ENCODE measurements at regions not wholly inside any gene's neighbourhood (a gene's known extent, or its start where the extent isn't known, plus 50 kb on each side); places are given as distances from the start of the nearest gene placed in this dataset.

GRCh38 chr3:124434176-124434575 lies 296.1 kb upstream of the UMPS start:
- no peak overlapping the region for H3K9ac ChIP-seq (ENCODE audit: low read depth in 1 of 2, low read length in 2 of 2)
- no peaks in the 10 kb centered on the region for H3K9me3 ChIP-seq (ENCODE audit: control insufficient read depth in 2 of 2, low read length in 2 of 2)
- H3K4me1 ChIP-seq (ENCODE audit: control insufficient read depth in 2 of 2, insufficient read depth in 2 of 2, low read length in 2 of 2), result no peaks in the 10 kb centered on the region
- no peak overlapping the region for H3K27ac ChIP-seq (ENCODE audit: low read depth in 2 of 2, low read length in 2 of 2)
- H3K4me3 ChIP-seq (ENCODE audit: low read length in 2 of 2), result no peak overlapping the region
- H3K27me3 ChIP-seq (ENCODE audit: control insufficient read depth in 2 of 2, insufficient read depth in 2 of 2, low read length in 2 of 2), result no peaks in the 10 kb centered on the region
- no peaks in the 10 kb centered on the region for H3K36me3 ChIP-seq (ENCODE audit: control insufficient read depth in 2 of 2, insufficient read depth in 2 of 2, low read length in 2 of 2)

- no peaks in the 10 kb centered on the region for H3K36me3 ChIP-seq (ENCODE audit: control insufficient read depth in 2 of 2, insufficient read depth in 2 of 2, low read length in 2 of 2)
- no peak overlapping the region for H3K4me3 ChIP-seq (ENCODE audit: low read length in 2 of 2)
- no peaks in the 10 kb centered on the region for H3K27me3 ChIP-seq (ENCODE audit: control insufficient read depth in 2 of 2, insufficient read depth in 2 of 2, low read length in 2 of 2)
- no peaks in the 10 kb centered on the region for H3K9me3 ChIP-seq (ENCODE audit: control insufficient read depth in 2 of 2, low read length in 2 of 2)
- no peak overlapping the region for H3K9ac ChIP-seq (ENCODE audit: low read depth in 1 of 2, low read length in 2 of 2)
- H3K4me1 ChIP-seq (ENCODE audit: control insufficient read depth in 2 of 2, insufficient read depth in 2 of 2, low read length in 2 of 2), result no peaks in the 10 kb centered on the region
- no peak overlapping the region for H3K27ac ChIP-seq (ENCODE audit: low read depth in 2 of 2, low read length in 2 of 2)
These were observed 294.8 kb upstream of the UMPS start for GRCh38 chr3:124435467-124435866.

DNA sequence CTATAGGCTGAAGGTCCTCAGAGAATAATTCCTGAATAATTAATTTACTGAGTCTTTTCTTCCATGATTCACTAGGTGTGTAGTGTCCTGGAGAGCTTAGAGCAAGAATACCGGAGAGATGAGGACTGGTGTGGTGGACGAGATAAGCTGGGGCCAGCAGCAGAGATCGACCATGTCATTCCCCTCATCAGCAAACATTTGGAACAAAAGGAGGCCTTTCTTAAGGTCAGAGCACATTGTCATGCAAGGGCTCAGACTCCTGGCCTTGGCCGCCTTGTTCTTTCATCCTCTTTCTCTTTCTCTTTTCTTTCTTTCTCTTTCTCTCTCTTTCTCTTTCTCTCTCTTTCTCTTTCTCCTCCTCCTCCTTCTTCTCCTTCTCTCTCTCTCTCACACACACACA lies 291.4 kb upstream of the UMPS start:
- H3K9me3 ChIP-seq (ENCODE audit: control insufficient read depth in 2 of 2, low read length in 2 of 2), result no peaks in the 10 kb centered on the region
- no peaks in the 10 kb centered on the region for H3K36me3 ChIP-seq (ENCODE audit: control insufficient read depth in 2 of 2, insufficient read depth in 2 of 2, low read length in 2 of 2)

DNA sequence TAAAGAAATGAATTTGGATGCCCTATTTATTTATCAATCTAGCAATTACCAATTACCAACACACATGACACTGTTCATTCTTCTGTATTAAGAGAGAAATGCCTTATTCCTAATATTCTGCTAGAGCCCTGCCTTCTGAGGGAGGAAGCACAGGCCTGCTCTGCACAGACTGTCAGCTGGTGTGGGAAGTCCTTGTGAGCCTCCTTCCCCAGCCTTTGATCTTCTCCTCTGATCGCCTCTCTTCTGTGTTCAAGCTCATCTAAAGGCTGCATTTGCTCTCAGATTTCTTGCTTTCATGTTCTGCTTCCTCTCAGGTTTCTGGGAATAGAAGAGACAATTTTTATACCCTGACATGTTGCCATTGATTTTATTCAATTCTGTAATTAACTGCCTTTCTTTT lies 290.6 kb upstream of the UMPS start:
- Histone ChIP-seq H3K4me1 (ENCODE audit: control insufficient read depth in 2 of 2, insufficient read depth in 2 of 2, low read length in 2 of 2) (no peaks in the 10 kb centered on the region), H3K4me3 (ENCODE audit: low read length in 2 of 2) (no peak overlapping the region), H3K9ac (ENCODE audit: low read depth in 1 of 2, low read length in 2 of 2) (no peak overlapping the region), H3K36me3 (ENCODE audit: control insufficient read depth in 2 of 2, insufficient read depth in 2 of 2, low read length in 2 of 2) (no peaks in the 10 kb centered on the region), H3K9me3 (ENCODE audit: control insufficient read depth in 2 of 2, low read length in 2 of 2) (no peaks in the 10 kb centered on the region), H3K27ac (ENCODE audit: low read depth in 2 of 2, low read length in 2 of 2) (no peak overlapping the region), H3K27me3 (ENCODE audit: control insufficient read depth in 2 of 2, insufficient read depth in 2 of 2, low read length in 2 of 2) (no peaks in the 10 kb centered on the region)

More for the DNA sequence above, 291.4 kb upstream of the UMPS start:
- Histone ChIP-seq H3K27me3 (ENCODE audit: control insufficient read depth in 2 of 2, insufficient read depth in 2 of 2, low read length in 2 of 2) (no peaks in the 10 kb centered on the region), H3K27ac (ENCODE audit: low read depth in 2 of 2, low read length in 2 of 2) (no peak overlapping the region), H3K9ac (ENCODE audit: low read depth in 1 of 2, low read length in 2 of 2) (no peak overlapping the region), H3K4me1 (ENCODE audit: control insufficient read depth in 2 of 2, insufficient read depth in 2 of 2, low read length in 2 of 2) (no peaks in the 10 kb centered on the region), H3K4me3 (ENCODE audit: low read length in 2 of 2) (no peak overlapping the region)

DNA sequence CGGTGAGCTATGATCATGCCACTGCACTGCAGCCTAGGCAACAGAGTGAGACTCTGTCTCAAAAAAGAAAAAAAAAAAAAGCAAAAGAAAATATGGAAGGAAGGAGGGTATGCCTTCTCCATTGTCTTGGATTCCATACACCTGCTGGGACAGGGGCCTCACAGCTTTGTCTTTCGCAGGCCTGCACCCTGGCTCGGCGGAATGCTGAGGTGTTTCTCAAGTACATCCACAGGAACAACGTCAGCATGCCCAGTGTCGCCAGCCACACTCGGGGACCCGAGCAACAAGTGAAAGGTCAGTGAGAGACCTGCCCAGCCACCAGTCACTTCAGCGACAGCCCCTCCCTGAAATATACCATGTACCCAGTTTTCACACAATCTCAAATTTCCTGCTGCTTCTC lies 288.5 kb upstream of the UMPS start:
- Histone ChIP-seq H3K4me3 (ENCODE audit: low read length in 2 of 2) (no peak overlapping the region), H3K27me3 (ENCODE audit: control insufficient read depth in 2 of 2, insufficient read depth in 2 of 2, low read length in 2 of 2) (no peaks in the 10 kb centered on the region), H3K27ac (ENCODE audit: low read depth in 2 of 2, low read length in 2 of 2) (no peak overlapping the region), H3K9me3 (ENCODE audit: control insufficient read depth in 2 of 2, low read length in 2 of 2) (no peaks in the 10 kb centered on the region), H3K9ac (ENCODE audit: low read depth in 1 of 2, low read length in 2 of 2) (no peak overlapping the region), H3K36me3 (ENCODE audit: control insufficient read depth in 2 of 2, insufficient read depth in 2 of 2, low read length in 2 of 2) (no peaks in the 10 kb centered on the region), H3K4me1 (ENCODE audit: control insufficient read depth in 2 of 2, insufficient read depth in 2 of 2, low read length in 2 of 2) (no peaks in the 10 kb centered on the region)

DNA sequence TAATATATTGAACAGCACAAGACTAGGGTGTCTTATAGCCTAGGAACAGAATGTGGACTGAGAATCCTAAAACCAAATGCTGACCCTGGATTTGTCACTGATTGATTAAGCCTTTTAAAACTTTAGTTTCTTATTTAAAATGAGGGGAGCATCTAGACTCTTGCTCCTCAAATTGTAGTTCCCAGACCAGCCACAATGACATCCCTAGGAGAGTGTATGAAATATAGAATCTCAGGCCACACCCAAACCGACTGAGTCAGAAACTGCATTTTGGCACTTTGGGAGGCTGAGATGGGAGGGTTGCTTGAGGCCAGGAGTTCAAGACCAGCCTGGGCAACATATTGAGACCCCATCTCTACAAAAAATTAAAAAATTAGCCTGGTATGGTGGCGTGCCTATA lies 287.8 kb upstream of the UMPS start:
- no peaks in the 10 kb centered on the region for H3K9me3 ChIP-seq (ENCODE audit: control insufficient read depth in 2 of 2, low read length in 2 of 2)
- no peak overlapping the region for H3K4me3 ChIP-seq (ENCODE audit: low read length in 2 of 2)
- H3K9ac ChIP-seq (ENCODE audit: low read depth in 1 of 2, low read length in 2 of 2), result no peak overlapping the region
- H3K36me3 ChIP-seq (ENCODE audit: control insufficient read depth in 2 of 2, insufficient read depth in 2 of 2, low read length in 2 of 2), result no peaks in the 10 kb centered on the region
- no peaks in the 10 kb centered on the region for H3K4me1 ChIP-seq (ENCODE audit: control insufficient read depth in 2 of 2, insufficient read depth in 2 of 2, low read length in 2 of 2)
- no peak overlapping the region for H3K27ac ChIP-seq (ENCODE audit: low read depth in 2 of 2, low read length in 2 of 2)
- H3K27me3 ChIP-seq (ENCODE audit: control insufficient read depth in 2 of 2, insufficient read depth in 2 of 2, low read length in 2 of 2), result no peaks in the 10 kb centered on the region

DNA sequence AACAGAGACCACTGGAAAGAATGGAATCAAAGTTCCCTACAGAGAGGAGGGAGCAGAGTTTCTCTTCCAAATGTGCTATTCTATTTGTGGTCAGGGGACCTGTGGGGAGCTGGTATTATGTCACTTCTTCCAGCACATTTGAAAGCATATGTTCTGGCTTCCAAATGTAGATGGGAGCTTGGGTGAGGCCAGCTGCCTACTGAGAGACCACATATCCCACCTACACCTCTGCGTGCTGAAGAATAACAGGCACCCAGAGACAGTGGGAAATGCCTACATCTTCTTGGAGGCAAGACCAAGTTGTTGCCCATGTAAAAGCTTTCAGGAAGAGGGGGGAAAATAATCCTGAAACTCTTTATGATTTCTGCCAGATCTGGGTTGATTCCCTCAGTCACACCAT lies 286.8 kb upstream of the UMPS start:
- Histone ChIP-seq H3K27me3 (ENCODE audit: control insufficient read depth in 2 of 2, insufficient read depth in 2 of 2, low read length in 2 of 2) (no peaks in the 10 kb centered on the region), H3K36me3 (ENCODE audit: control insufficient read depth in 2 of 2, insufficient read depth in 2 of 2, low read length in 2 of 2) (no peaks in the 10 kb centered on the region), H3K9ac (ENCODE audit: low read depth in 1 of 2, low read length in 2 of 2) (no peak overlapping the region), H3K4me1 (ENCODE audit: control insufficient read depth in 2 of 2, insufficient read depth in 2 of 2, low read length in 2 of 2) (no peaks in the 10 kb centered on the region), H3K27ac (ENCODE audit: low read depth in 2 of 2, low read length in 2 of 2) (no peak overlapping the region), H3K4me3 (ENCODE audit: low read length in 2 of 2) (no peak overlapping the region), H3K9me3 (ENCODE audit: control insufficient read depth in 2 of 2, low read length in 2 of 2) (no peaks in the 10 kb centered on the region)

DNA sequence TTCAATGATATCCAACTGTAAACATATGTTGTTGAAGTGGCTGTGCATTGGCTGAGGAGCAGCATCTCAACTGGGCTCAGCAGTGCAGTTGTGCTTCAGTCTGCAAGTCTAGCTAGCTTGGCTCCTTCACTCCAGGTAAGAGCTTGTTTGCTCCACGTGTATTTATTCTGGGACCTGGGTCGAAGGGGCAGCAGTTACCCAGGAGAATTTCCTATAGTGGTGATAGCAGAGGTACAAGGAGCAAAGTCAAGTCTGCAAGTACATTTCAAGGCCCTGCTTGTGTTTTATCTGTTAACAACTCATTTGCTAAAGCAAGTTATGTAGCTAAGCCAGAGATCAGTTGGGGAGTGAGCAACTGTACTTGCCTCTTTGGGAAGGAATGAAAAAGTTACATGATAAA lies 286.2 kb upstream of the UMPS start:
- Histone ChIP-seq H3K27me3 (ENCODE audit: control insufficient read depth in 2 of 2, insufficient read depth in 2 of 2, low read length in 2 of 2) (no peaks in the 10 kb centered on the region), H3K9ac (ENCODE audit: low read depth in 1 of 2, low read length in 2 of 2) (no peak overlapping the region), H3K9me3 (ENCODE audit: control insufficient read depth in 2 of 2, low read length in 2 of 2) (no peaks in the 10 kb centered on the region), H3K4me1 (ENCODE audit: control insufficient read depth in 2 of 2, insufficient read depth in 2 of 2, low read length in 2 of 2) (no peaks in the 10 kb centered on the region), H3K36me3 (ENCODE audit: control insufficient read depth in 2 of 2, insufficient read depth in 2 of 2, low read length in 2 of 2) (no peaks in the 10 kb centered on the region), H3K4me3 (ENCODE audit: low read length in 2 of 2) (no peak overlapping the region), H3K27ac (ENCODE audit: low read depth in 2 of 2, low read length in 2 of 2) (no peak overlapping the region)

DNA sequence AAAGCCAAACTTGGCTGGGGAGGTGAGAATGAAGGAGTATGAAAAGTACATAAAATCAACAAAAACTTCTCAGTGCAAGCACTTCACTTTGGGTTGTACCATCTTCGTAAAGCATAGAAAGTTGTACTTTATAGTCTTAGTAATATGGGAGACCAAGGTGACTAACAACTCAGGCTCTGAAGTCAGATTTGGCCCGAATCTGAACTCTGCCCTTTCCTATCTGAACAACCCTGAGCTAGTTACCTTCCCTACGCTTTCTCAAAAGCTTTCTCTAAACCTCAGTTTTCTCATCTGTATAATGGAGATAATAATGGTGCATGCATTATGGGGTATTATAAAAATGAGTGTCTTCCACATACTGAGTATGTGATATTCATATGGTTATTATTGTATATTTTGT lies 285.4 kb upstream of the UMPS start:
- Histone ChIP-seq H3K27me3 (ENCODE audit: control insufficient read depth in 2 of 2, insufficient read depth in 2 of 2, low read length in 2 of 2) (no peaks in the 10 kb centered on the region), H3K9me3 (ENCODE audit: control insufficient read depth in 2 of 2, low read length in 2 of 2) (no peaks in the 10 kb centered on the region), H3K9ac (ENCODE audit: low read depth in 1 of 2, low read length in 2 of 2) (no peak overlapping the region), H3K4me1 (ENCODE audit: control insufficient read depth in 2 of 2, insufficient read depth in 2 of 2, low read length in 2 of 2) (no peaks in the 10 kb centered on the region), H3K36me3 (ENCODE audit: control insufficient read depth in 2 of 2, insufficient read depth in 2 of 2, low read length in 2 of 2) (no peaks in the 10 kb centered on the region), H3K4me3 (ENCODE audit: low read length in 2 of 2) (no peak overlapping the region), H3K27ac (ENCODE audit: low read depth in 2 of 2, low read length in 2 of 2) (no peak overlapping the region)

- no peak overlapping the region for H3K27ac ChIP-seq (ENCODE audit: low read depth in 2 of 2, low read length in 2 of 2)
- no peaks in the 10 kb centered on the region for H3K36me3 ChIP-seq (ENCODE audit: control insufficient read depth in 2 of 2, insufficient read depth in 2 of 2, low read length in 2 of 2)
- no peaks in the 10 kb centered on the region for H3K9me3 ChIP-seq (ENCODE audit: control insufficient read depth in 2 of 2, low read length in 2 of 2)
- H3K9ac ChIP-seq (ENCODE audit: low read depth in 1 of 2, low read length in 2 of 2), result no peak overlapping the region
- no peak overlapping the region for H3K4me3 ChIP-seq (ENCODE audit: low read length in 2 of 2)
- H3K27me3 ChIP-seq (ENCODE audit: control insufficient read depth in 2 of 2, insufficient read depth in 2 of 2, low read length in 2 of 2), result no peaks in the 10 kb centered on the region
- no peaks in the 10 kb centered on the region for H3K4me1 ChIP-seq (ENCODE audit: control insufficient read depth in 2 of 2, insufficient read depth in 2 of 2, low read length in 2 of 2)
These were observed 282.4 kb upstream of the UMPS start for GRCh38 chr3:124447845-124448244.

DNA sequence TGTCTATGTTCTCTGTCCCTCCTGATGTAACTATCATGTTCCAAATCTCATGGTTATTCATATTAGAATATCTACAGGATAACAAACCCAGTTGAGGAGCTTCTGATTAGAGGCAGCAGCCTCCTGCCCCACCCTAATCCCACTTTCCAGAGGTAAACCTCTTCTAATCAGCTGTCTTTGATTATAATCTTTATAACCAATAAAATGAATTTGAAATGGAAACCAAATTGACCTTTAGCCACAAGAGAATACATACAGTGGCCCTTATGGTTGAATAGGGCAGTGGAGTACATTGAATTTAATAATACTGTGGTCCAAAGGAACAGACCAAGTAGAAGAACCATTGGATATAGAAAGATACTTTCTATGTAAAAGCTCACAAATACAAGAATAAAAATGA lies 281.3 kb upstream of the UMPS start:
- no peaks in the 10 kb centered on the region for H3K36me3 ChIP-seq (ENCODE audit: control insufficient read depth in 2 of 2, insufficient read depth in 2 of 2, low read length in 2 of 2)

More for the DNA sequence above, 281.3 kb upstream of the UMPS start:
- Histone ChIP-seq H3K27ac (ENCODE audit: low read depth in 2 of 2, low read length in 2 of 2) (no peak overlapping the region), H3K4me1 (ENCODE audit: control insufficient read depth in 2 of 2, insufficient read depth in 2 of 2, low read length in 2 of 2) (no peaks in the 10 kb centered on the region), H3K27me3 (ENCODE audit: control insufficient read depth in 2 of 2, insufficient read depth in 2 of 2, low read length in 2 of 2) (no peaks in the 10 kb centered on the region), H3K9ac (ENCODE audit: low read depth in 1 of 2, low read length in 2 of 2) (no peak overlapping the region), H3K4me3 (ENCODE audit: low read length in 2 of 2) (no peak overlapping the region), H3K9me3 (ENCODE audit: control insufficient read depth in 2 of 2, low read length in 2 of 2) (no peaks in the 10 kb centered on the region)

All from mucosa of rectum (tissue), 2 donors.